Karpas-422 (cell line): ENCODE measurements at regions not wholly inside any gene's neighbourhood (a gene's known extent, or its start where the extent isn't known, plus 50 kb on each side); places are given as distances from the start of the nearest gene placed in this dataset.

Experiments
- DNase-seq: peaks from one replicate; pipeline ENCODE4 v3.0.0-alpha.2; 2015
- H2AFZ ChIP-seq: fragments of 200-600 bp; sonication (generic); 2 replicates; pipeline ENCODE4 v1.6.1; 2014; ENCODE audit warnings: antibody characterized with exemption, low read length, mixed read lengths
- H3K27ac ChIP-seq: fragments of 200-600 bp; sonication (generic); 2 replicates; pipeline ENCODE4 v1.5.1; 2014; ENCODE audit warnings: mild to moderate bottlenecking, low read length, moderate library complexity
- H3K27me3 ChIP-seq: fragments of 200-600 bp; sonication (generic); 2 replicates; pipeline ENCODE4 v1.6.1; 2014; ENCODE audit warnings: low read length, mixed read lengths
- H3K36me3 ChIP-seq: fragments of 200-600 bp; sonication (generic); 2 replicates; pipeline ENCODE4 v1.6.1; 2014; ENCODE audit warnings: low read length, mixed read lengths; ENCODE audit not compliant: insufficient read depth
- H3K4me1 ChIP-seq: fragments of 200-600 bp; sonication (generic); 2 replicates; pipeline ENCODE4 v1.6.1; 2014; ENCODE audit warnings: mild to moderate bottlenecking, low read length, mixed read lengths
- H3K4me2 ChIP-seq: fragments of 200-600 bp; sonication (generic); 2 replicates; pipeline ENCODE4 v1.6.1; 2014; ENCODE audit warnings: low read length, low read depth, mild to moderate bottlenecking; ENCODE audit not compliant: poor library complexity, severe bottlenecking
- H3K4me3 ChIP-seq: fragments of 200-600 bp; sonication (generic); 2 replicates; pipeline ENCODE4 v1.5.1; 2014; ENCODE audit warnings: mild to moderate bottlenecking, antibody characterized with exemption, low read length, mixed read lengths
- H3K79me2 ChIP-seq: fragments of 200-600 bp; sonication (generic); 2 replicates; pipeline ENCODE4 v1.6.1; 2014; ENCODE audit warnings: mild to moderate bottlenecking, low read length, mixed read lengths
- H3K9ac ChIP-seq: fragments of 200-600 bp; sonication (generic); 2 replicates; pipeline ENCODE4 v1.6.0; 2014; ENCODE audit warnings: low read length
- H3K9me2 ChIP-seq: fragments of 200-600 bp; sonication (generic), shearing (Covaris generic); replicated peaks from 2 replicates; pipeline ENCODE4 v1.6.0; 2014; ENCODE audit warnings: mild to moderate bottlenecking, low read length, moderate library complexity; ENCODE audit not compliant: insufficient read depth
- H3K9me3 ChIP-seq: fragments of 300-700, 200-600 bp; sonication (generic); 2 replicates; pipeline ENCODE4 v1.6.1; 2014; ENCODE audit warnings: low read length, mixed read lengths
- H4K20me1 ChIP-seq: fragments of 200-600 bp; sonication (generic); 2 replicates; pipeline ENCODE4 v1.6.1; 2014; ENCODE audit warnings: mild to moderate bottlenecking, antibody characterized with exemption, low read length, low read depth; ENCODE audit not compliant: insufficient read depth

- Histone ChIP-seq H3K27me3 (no peaks in the 10 kb centered on the region), H3K4me1 (no peaks in the 10 kb centered on the region), H3K4me3 (no peak overlapping the region), H3K36me3 (no peaks in the 10 kb centered on the region), H3K9ac (no peak overlapping the region), H3K27ac (no peak overlapping the region), H3K9me3 (no peaks in the 10 kb centered on the region), H2AFZ (no peak overlapping the region), H3K4me2 (no peak overlapping the region), H3K79me2 (no peaks in the 10 kb centered on the region), H4K20me1 (no peaks in the 10 kb centered on the region), H3K9me2 (no peaks in the 10 kb centered on the region)
- DNase-seq: no peak
Observed at GRCh38 chr15:63451671-63452315, 52.6 kb upstream of the USP3 start.

- Histone ChIP-seq H3K79me2 (no peaks in the 10 kb centered on the region), H3K9ac (no peak overlapping the region), H3K9me3 (no peaks in the 10 kb centered on the region), H3K27ac (no peak overlapping the region), H2AFZ (no peak overlapping the region), H3K27me3 (no peaks in the 10 kb centered on the region), H3K4me3 (no peak overlapping the region), H4K20me1 (no peaks in the 10 kb centered on the region), H3K9me2 (no peaks in the 10 kb centered on the region), H3K36me3 (no peaks in the 10 kb centered on the region), H3K4me1 (no peaks in the 10 kb centered on the region), H3K4me2 (no peak overlapping the region)
- no peak for DNase-seq
Observed at GRCh38 chr15:63452552-63453136, 51.7 kb upstream of the USP3 start.

- Histone ChIP-seq H3K27ac (no peak overlapping the region), H3K27me3 (no peaks in the 10 kb centered on the region), H2AFZ (no peak overlapping the region), H3K36me3 (no peaks in the 10 kb centered on the region), H3K9ac (no peak overlapping the region), H3K9me2 (no peaks in the 10 kb centered on the region), H3K4me2 (no peak overlapping the region), H3K4me3 (no peak overlapping the region), H3K4me1 (no peaks in the 10 kb centered on the region), H3K79me2 (no peaks in the 10 kb centered on the region), H4K20me1 (no peaks in the 10 kb centered on the region), H3K9me3 (no peaks in the 10 kb centered on the region)
- DNase-seq: no peak
Observed at GRCh38 chr15:63453186-63453905, 51.0 kb upstream of the USP3 start.

- no peaks in the 10 kb centered on the region for H4K20me1 ChIP-seq
- H3K4me2 ChIP-seq: no peak overlapping the region
- H3K27ac ChIP-seq: no peak overlapping the region
- H3K4me3 ChIP-seq: no peak overlapping the region
- H3K9ac ChIP-seq: no peak overlapping the region
- no peak overlapping the region for H2AFZ ChIP-seq
- no peaks in the 10 kb centered on the region for H3K27me3 ChIP-seq
- no peaks in the 10 kb centered on the region for H3K79me2 ChIP-seq
- no peak for DNase-seq
- H3K9me3 ChIP-seq: no peaks in the 10 kb centered on the region
- no peaks in the 10 kb centered on the region for H3K36me3 ChIP-seq
- no peaks in the 10 kb centered on the region for H3K9me2 ChIP-seq
- H3K4me1 ChIP-seq: no peaks in the 10 kb centered on the region
Observed at GRCh38 chr15:63454503-63455211, 49.7 kb upstream of the USP3 start.
